Breast epithelium (tissue), 3 donors: ENCODE measurements at regions not wholly inside any gene's neighbourhood (a gene's known extent, or its start where the extent isn't known, plus 50 kb on each side); places are given as distances from the start of the nearest gene placed in this dataset.

Experiments
- POLR2A ChIP-seq: fragments of 450-650 bp; IDR thresholded peaks from one replicate; pipeline ENCODE4 v1.6.1; 2016; ENCODE audit warnings: antibody characterized with exemption, mild to moderate bottlenecking, moderate library complexity
- POLR2AphosphoS5 ChIP-seq, 3 donors: sonication (generic); formaldehyde crosslinking; IDR thresholded peaks; one replicate each; pipeline ENCODE4 v1.6.1; 2017; ENCODE audit warnings: antibody characterized with exemption in 3 of 3
- TF ChIP-seq, protein P1 (sequence below), 3 donors: fragments of 450-650 bp; IDR thresholded peaks; one replicate each; pipeline ENCODE4 v1.5.1; 2016 to 2017; ENCODE audit warnings: antibody characterized with exemption in 3 of 3, mild to moderate bottlenecking in 3 of 3, moderate library complexity in 3 of 3

DNA sequence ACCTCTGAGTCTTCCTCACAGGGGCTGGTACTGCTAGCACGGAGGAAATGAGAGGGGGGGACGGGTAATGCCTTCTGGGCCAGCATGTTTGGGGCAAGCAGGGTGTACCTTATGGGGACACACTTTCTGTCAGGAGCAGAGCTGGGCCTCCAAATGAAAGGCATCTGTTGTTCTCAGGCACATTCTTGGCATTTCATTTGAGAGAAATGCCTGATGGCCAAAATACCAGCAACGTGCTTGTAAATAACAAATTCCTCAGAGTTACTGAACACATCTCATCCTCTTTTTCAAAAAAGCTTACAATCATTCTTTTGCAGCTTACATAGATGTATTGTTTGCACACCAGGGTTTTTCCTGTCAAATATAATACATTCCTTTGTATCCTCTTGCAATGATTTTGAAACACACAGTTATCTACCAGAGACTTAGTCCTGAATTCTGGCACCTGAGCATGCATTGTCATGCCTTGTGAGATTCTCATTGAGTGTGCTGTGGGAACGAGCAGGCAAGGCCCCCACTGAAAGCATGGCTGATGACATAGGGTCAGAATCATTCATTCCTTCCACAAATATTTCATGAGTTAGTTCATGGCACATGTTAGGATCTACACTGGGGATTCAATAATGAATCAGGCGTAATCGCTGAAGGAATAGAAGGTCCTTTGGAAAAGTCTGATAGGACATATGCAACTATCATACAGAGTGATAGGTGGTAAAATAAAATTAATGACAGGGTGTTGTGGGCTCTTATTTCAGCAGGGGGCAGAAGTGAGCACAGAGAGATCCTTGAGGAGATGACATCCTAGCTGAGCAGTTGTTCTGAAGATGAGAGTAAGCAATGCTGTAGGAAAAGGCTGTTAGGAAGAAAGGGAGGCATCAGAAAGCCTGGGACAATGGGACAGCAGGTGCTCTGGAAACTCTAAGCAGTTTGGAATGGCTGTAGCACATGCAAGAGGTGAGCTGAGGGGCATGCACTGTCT is 260.9 kb upstream of the TUT7 start:
- TF ChIP-seq, protein P1, sequence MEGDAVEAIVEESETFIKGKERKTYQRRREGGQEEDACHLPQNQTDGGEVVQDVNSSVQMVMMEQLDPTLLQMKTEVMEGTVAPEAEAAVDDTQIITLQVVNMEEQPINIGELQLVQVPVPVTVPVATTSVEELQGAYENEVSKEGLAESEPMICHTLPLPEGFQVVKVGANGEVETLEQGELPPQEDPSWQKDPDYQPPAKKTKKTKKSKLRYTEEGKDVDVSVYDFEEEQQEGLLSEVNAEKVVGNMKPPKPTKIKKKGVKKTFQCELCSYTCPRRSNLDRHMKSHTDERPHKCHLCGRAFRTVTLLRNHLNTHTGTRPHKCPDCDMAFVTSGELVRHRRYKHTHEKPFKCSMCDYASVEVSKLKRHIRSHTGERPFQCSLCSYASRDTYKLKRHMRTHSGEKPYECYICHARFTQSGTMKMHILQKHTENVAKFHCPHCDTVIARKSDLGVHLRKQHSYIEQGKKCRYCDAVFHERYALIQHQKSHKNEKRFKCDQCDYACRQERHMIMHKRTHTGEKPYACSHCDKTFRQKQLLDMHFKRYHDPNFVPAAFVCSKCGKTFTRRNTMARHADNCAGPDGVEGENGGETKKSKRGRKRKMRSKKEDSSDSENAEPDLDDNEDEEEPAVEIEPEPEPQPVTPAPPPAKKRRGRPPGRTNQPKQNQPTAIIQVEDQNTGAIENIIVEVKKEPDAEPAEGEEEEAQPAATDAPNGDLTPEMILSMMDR (IDR thresholded peaks at IDR 0.05) = peak in 1 of 3 donors; percentile 18
- no peak for TF ChIP-seq POLR2A
- TF ChIP-seq POLR2AphosphoS5 (IDR thresholded peaks at IDR 0.05) = peak in 1 of 3 donors; percentile 19
